ENCODE measurements at regions not wholly inside any gene's neighbourhood (a gene's known extent, or its start where the extent isn't known, plus 50 kb on each side); places are given as distances from the start of the nearest gene placed in this dataset.
A peak's percentile ranks its signal among the peaks of the same experiment; 100 is the strongest.

- TF ChIP-seq KDM2B (CRISPR knock-in tag; IDR thresholded peaks at IDR 0.05) (no peak), TAF15 (IDR thresholded peaks at IDR 0.05; ENCODE audit: low read depth, low read length) (no peak), MYNN (IDR thresholded peaks at IDR 0.05) (no peak), MYNN (CRISPR knock-in tag; IDR thresholded peaks at IDR 0.05) (no peak), KAT7 (CRISPR knock-in tag; IDR thresholded peaks at IDR 0.05; ENCODE audit: borderline replicate concordance) (no peak), ZNF512 (tag; IDR thresholded peaks at IDR 0.05) (no peak), NR2C2 (CRISPR knock-in tag; IDR thresholded peaks at IDR 0.05) (no peak), NR2C2 (tag; IDR thresholded peaks at IDR 0.05) (peak; percentile 62; the same call in 1 of the 2 replicates), SUPT5H (IDR thresholded peaks at IDR 0.05) (no peak), ZNF584 (CRISPR knock-in tag; IDR thresholded peaks at IDR 0.05; ENCODE audit: low read depth) (no peak), PRMT5 (CRISPR knock-in tag; IDR thresholded peaks at IDR 0.05) (no peak), KLF13 (tag; IDR thresholded peaks at IDR 0.05; ENCODE audit: borderline replicate concordance, low read depth) (no peak), POU5F1 (IDR thresholded peaks at IDR 0.05; ENCODE audit: borderline replicate concordance, low read depth, low read length, partially characterized antibody) (no peak), NR2F6 (CRISPR knock-in tag; IDR thresholded peaks at IDR 0.05) (no peak), ZNF197 (CRISPR knock-in tag; IDR thresholded peaks at IDR 0.05; ENCODE audit: low read depth) (no peak), SETDB1 (IDR thresholded peaks at IDR 0.05; ENCODE audit: low read length) (no peak), EZH2 (IDR thresholded peaks at IDR 0.05; ENCODE audit: borderline replicate concordance, low read depth, low read length) (no peak), FOXJ2 (tag; IDR thresholded peaks at IDR 0.05) (no peak), CHD4 (IDR thresholded peaks at IDR 0.05; ENCODE audit: insufficient read depth, insufficient replicate concordance, low read depth, low read length, poor library complexity, severe bottlenecking) (no peak), POLR2H (tag; IDR thresholded peaks at IDR 0.05; ENCODE audit: low read depth) (no peak), COPS2 (conservative IDR thresholded peaks at IDR 0.05) (no peak), RBM15 (IDR thresholded peaks at IDR 0.05; ENCODE audit: insufficient read depth, low read length) (no peak), TAL1 (IDR thresholded peaks at IDR 0.05) (peak; percentile 13; the same call in 1 of the 2 replicates), MYBL2 (IDR thresholded peaks at IDR 0.05; ENCODE audit: low read depth) (no peak), MYBL2 (CRISPR knock-in tag; IDR thresholded peaks at IDR 0.05; ENCODE audit: borderline replicate concordance) (no peak), ZNF217 (CRISPR knock-in tag; IDR thresholded peaks at IDR 0.05) (no peak), STAT5B (CRISPR knock-in tag; IDR thresholded peaks at IDR 0.05) (no peak), ARID3B (CRISPR knock-in tag; IDR thresholded peaks at IDR 0.05; ENCODE audit: borderline replicate concordance) (no peak), ZNF583 (CRISPR knock-in tag; IDR thresholded peaks at IDR 0.05) (no peak), MECOM (CRISPR knock-in tag; IDR thresholded peaks at IDR 0.05) (no peak)
Measured at GRCh38 chr15:77546050-77546501, 86.6 kb downstream of the LINGO1 start (continued).

Data from K562 (cell line).